CD4-positive, CD25-positive, alpha-beta regulatory T cell (primary cell): ENCODE measurements at regions not wholly inside any gene's neighbourhood (a gene's known extent, or its start where the extent isn't known, plus 50 kb on each side); places are given as distances from the start of the nearest gene placed in this dataset.

Experiments used
- ATAC-seq, 2 donors: fragments of 150-1000 bp; cut with Tn5 transposase; one replicate each; pipeline ENCODE4 v1.10.0; 2021; ENCODE audit warnings: low read depth in 2 of 2, moderate number of reproducible peaks in 2 of 2, moderate library complexity in 1 of 2
- DNase-seq, 3 donors: peaks; one replicate each; pipeline versions ENCODE4 v3.0.0 to v3.0.0-alpha.2; 2012 to 2022; ENCODE audit warnings: mixed read lengths in 1 of 3
- H3K27ac ChIP-seq: one replicate; pipeline ENCODE4 v1.7.0; 2013; ENCODE audit warnings: mild to moderate bottlenecking, low read length; ENCODE audit not compliant: insufficient read depth, poor library complexity, severe bottlenecking
- H3K27me3 ChIP-seq: one replicate; pipeline ENCODE4 v1.7.0; 2013; ENCODE audit warnings: low read length; ENCODE audit not compliant: control insufficient read depth, insufficient read depth
- H3K36me3 ChIP-seq: one replicate; pipeline ENCODE4 v1.7.0; 2013; ENCODE audit warnings: mild to moderate bottlenecking, low read length, moderate library complexity; ENCODE audit not compliant: control insufficient read depth, insufficient read depth
- H3K4me1 ChIP-seq: 2 replicates; pipeline ENCODE4 v1.7.0; 2013; ENCODE audit warnings: mild to moderate bottlenecking, low read length; ENCODE audit not compliant: insufficient read depth, control insufficient read depth, poor library complexity, severe bottlenecking
- H3K4me3 ChIP-seq: one replicate; pipeline ENCODE4 v1.7.0; 2013; ENCODE audit warnings: low read depth, mild to moderate bottlenecking, low read length, moderate library complexity
- H3K9me3 ChIP-seq, 2 experiments: 1 replicate in 1 of 2; 2 replicates in 1 of 2; pipeline ENCODE4 v1.7.0; 2013; ENCODE audit warnings: low read length in 2 of 2, mild to moderate bottlenecking in 1 of 2, moderate library complexity in 1 of 2; ENCODE audit not compliant: control insufficient read depth in 2 of 2
- H3K27ac Mint-ChIP-seq, 3 donors: one replicate each; pipeline ENCODE4 v1.8.0; 2020 to 2022; ENCODE audit warnings: mild to moderate bottlenecking in 3 of 3, mixed read lengths in 3 of 3, moderate library complexity in 2 of 3
- H3K27me3 Mint-ChIP-seq: one replicate; pipeline ENCODE4 v1.8.0; 2022; ENCODE audit warnings: mild to moderate bottlenecking, mixed read lengths
- H3K36me3 Mint-ChIP-seq: one replicate; pipeline ENCODE4 v1.8.0; 2020; ENCODE audit warnings: mixed read lengths
- H3K4me1 Mint-ChIP-seq, 4 donors: one replicate each; pipeline ENCODE4 v1.8.0; 2020 to 2022; ENCODE audit warnings: mixed read lengths in 4 of 4, mild to moderate bottlenecking in 1 of 4
- H3K4me3 Mint-ChIP-seq, 4 donors: one replicate each; pipeline ENCODE4 v1.8.0; 2020 to 2022; ENCODE audit warnings: mild to moderate bottlenecking in 4 of 4, mixed read lengths in 4 of 4, moderate library complexity in 3 of 4
- H3K9me3 Mint-ChIP-seq, 7 donors: one replicate each; pipeline ENCODE4 v1.8.0; 2020 to 2022; ENCODE audit warnings: mixed read lengths in 7 of 7, mild to moderate bottlenecking in 3 of 7, moderate library complexity in 2 of 7

DNA sequence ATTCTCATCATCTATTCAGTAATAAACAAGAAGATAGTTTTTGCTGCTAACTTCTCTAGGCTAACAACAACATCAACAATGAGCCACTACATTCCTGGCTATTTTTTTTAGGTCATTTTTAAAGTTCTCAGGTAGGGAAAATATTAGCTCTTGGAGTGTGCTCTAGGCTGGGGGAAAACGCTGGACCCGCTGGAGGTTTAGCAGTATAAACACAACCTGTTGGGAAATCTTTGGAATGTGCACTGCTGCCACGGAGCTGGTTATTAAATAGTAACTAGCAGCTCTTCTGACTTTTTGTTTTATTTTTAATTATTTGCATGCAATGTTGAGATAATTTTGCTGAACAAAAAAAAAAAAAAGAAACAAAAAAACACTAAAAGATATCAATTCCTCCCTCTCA, 892.1 kb upstream of the ACVR2A start:
- Histone ChIP-seq H3K4me1 (no peaks in the 10 kb centered on the region), H3K36me3 (no peaks in the 10 kb centered on the region), H3K4me3 (no peak overlapping the region), H3K27ac (no peak overlapping the region), H3K9me3 (no peaks in the 10 kb centered on the region), H3K27me3 (no peaks in the 10 kb centered on the region)
- Mint-ChIP-seq H3K27me3 (no peaks in the 10 kb centered on the region), H3K4me1 (no peaks in the 10 kb centered on the region), H3K36me3 (no peaks in the 10 kb centered on the region), H3K9me3 (peaks cover 0 to 5% (median 0%) of the 10 kb centered on the region in 7 donors), H3K4me3 (no peak overlapping the region), H3K27ac (no peak overlapping the region)
- DNase-seq (no peak), ATAC-seq (no peak)

DNA sequence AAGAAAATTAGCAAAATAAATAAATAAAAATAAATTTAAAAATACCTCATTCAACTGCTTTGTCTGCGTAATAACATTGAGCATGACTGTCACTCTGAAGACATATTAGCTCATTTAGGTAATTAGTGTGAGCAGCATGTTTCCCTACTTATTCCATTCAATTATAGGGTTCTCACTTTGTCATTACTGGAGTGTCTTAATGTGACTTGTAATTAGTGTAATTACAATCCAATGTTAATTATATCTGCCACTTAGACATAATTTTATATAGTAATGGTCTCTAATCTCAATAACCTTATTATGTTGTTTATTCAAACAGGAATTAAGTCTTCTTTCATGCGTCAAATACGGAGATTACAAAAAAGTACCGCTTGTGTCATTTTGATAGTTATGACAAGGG, 893.9 kb upstream of the ACVR2A start:
- H3K9me3 ChIP-seq, result no peaks in the 10 kb centered on the region
- H3K36me3 Mint-ChIP-seq, result no peaks in the 10 kb centered on the region
- no peak for DNase-seq

DNA sequence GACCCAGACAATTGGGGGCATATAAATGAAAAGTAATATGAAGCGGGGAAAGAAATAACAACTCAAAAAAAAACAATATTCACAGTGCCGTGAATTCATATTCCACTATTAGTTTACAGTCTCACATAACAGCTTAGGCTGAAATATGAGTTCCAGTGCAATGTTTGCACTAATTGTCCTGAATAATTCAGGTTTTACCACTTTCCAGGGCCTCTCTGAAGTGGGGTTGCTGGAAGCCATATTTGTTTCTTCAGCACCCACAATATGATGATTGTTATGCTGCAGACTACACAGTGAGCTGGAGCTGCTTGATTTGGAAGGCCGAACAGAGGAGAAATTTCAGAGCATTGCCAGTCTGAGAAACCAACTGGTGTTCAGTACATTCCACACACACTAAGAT, 894.5 kb upstream of the ACVR2A start:
- DNase-seq (no peak), ATAC-seq (no peak)
- Histone ChIP-seq H3K27ac (no peak overlapping the region), H3K36me3 (no peaks in the 10 kb centered on the region), H3K27me3 (no peaks in the 10 kb centered on the region), H3K4me3 (no peak overlapping the region), H3K9me3 (no peaks in the 10 kb centered on the region), H3K4me1 (no peaks in the 10 kb centered on the region)
- H3K9me3 Mint-ChIP-seq, result peaks cover 0 to 7% (median 0%) of the 10 kb centered on the region in 7 donors
- H3K36me3 Mint-ChIP-seq, result no peaks in the 10 kb centered on the region
- no peak overlapping the region for H3K27ac Mint-ChIP-seq
- no peaks in the 10 kb centered on the region for H3K27me3 Mint-ChIP-seq
- H3K4me1 Mint-ChIP-seq, result no peaks in the 10 kb centered on the region
- H3K4me3 Mint-ChIP-seq, result no peak overlapping the region

More for the DNA sequence above, 893.9 kb upstream of the ACVR2A start:
- no peak overlapping the region for H3K27ac ChIP-seq
- Mint-ChIP-seq H3K4me1 (no peaks in the 10 kb centered on the region), H3K4me3 (no peak overlapping the region), H3K27me3 (no peaks in the 10 kb centered on the region), H3K27ac (no peak overlapping the region), H3K9me3 (peaks cover 0 to 5% (median 0%) of the 10 kb centered on the region in 7 donors)
- no peak overlapping the region for H3K4me3 ChIP-seq
- ATAC-seq, result no peak
- no peaks in the 10 kb centered on the region for H3K4me1 ChIP-seq
- H3K36me3 ChIP-seq, result no peaks in the 10 kb centered on the region
- H3K27me3 ChIP-seq, result no peaks in the 10 kb centered on the region

DNA sequence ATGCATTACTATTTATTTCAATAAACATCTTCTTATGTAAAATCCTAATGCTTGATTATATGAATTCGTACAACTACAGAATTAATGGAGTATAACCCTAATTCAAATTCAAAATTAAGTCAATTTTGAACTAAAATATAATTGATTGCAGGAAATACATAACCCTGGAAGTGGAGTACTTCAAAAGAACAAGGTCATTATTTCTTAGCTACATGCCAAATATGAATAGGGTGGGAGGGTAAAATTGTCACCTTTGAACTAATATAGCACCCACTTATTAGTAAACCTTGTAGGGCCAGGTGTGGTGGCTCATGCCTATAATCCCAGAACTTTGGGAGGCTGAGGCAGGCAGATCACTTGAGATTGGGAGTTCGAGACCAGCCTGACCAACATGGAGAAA, 895.4 kb upstream of the ACVR2A start:
- Histone ChIP-seq H3K27me3 (no peaks in the 10 kb centered on the region), H3K36me3 (no peaks in the 10 kb centered on the region), H3K4me3 (no peak overlapping the region), H3K27ac (no peak overlapping the region), H3K9me3 (no peaks in the 10 kb centered on the region), H3K4me1 (no peaks in the 10 kb centered on the region)
- DNase-seq (no peak), ATAC-seq (no peak)
- Mint-ChIP-seq H3K4me1 (no peaks in the 10 kb centered on the region), H3K27ac (no peak overlapping the region), H3K4me3 (no peak overlapping the region), H3K9me3 (peaks cover 0 to 5% (median 0%) of the 10 kb centered on the region in 7 donors), H3K36me3 (no peaks in the 10 kb centered on the region), H3K27me3 (no peaks in the 10 kb centered on the region)

DNA sequence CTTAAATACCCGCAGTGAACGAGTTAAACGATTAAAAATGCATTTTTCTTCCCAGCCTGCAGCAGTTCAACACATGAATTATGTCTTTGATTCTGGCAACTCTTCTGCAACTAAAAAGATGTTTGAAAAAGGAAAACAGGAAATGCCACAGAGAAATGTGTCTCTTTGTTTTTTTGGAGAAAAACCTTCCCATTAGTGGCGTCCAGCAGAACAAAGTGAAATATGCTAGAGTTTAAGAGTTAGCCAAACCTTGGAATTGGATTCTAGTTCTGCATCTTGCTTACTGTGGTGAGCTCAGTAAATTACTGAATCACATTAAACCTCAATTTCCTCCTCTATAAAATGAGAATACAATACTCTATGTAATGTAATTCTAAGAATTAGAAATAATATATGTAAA, 900.2 kb upstream of the ACVR2A start:
- H3K9me3 Mint-ChIP-seq, result peaks cover 0 to 5% (median 2%) of the 10 kb centered on the region in 7 donors
- no peaks in the 10 kb centered on the region for H3K27me3 Mint-ChIP-seq
- Histone ChIP-seq H3K4me3 (no peak overlapping the region), H3K4me1 (no peaks in the 10 kb centered on the region), H3K27me3 (no peaks in the 10 kb centered on the region), H3K9me3 (no peaks in the 10 kb centered on the region), H3K36me3 (no peaks in the 10 kb centered on the region), H3K27ac (no peak overlapping the region)
- no peaks in the 10 kb centered on the region for H3K36me3 Mint-ChIP-seq
- H3K27ac Mint-ChIP-seq, result no peak overlapping the region
- no peak for DNase-seq
- no peak overlapping the region for H3K4me3 Mint-ChIP-seq
- ATAC-seq, result no peak
- no peaks in the 10 kb centered on the region for H3K4me1 Mint-ChIP-seq

DNA sequence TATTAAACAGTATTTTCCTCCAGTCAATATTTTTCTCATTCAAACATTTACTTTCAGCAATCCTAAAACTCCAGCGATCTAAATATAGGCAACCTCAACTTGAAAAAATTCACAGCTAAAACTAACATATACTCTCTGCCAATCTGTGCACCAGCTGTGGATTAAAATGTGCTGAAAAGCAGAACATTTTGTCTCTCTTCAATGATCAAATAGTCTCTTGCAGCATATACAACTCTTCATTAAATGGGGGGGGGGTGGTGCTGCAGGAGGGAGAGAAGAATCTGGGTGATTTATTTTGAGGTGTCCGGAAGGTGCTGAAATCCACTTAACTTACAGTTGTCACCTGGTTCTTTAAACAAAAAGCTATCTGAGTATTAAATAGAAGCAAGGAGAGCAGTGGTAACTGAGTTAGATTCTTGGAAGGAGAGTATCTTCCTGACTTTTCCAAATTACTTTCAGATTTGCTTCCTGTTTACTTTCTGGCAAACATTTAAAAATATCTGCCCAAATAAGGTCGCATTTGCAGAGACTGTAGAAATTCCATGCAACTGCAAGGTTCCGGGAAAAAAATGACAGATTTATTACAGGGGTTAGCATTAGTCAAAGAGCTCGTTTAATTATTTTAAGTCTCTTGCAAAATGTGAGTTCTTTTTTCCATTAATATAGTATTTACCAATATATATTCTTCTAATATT, 904.7 kb upstream of the ACVR2A start:
- Histone ChIP-seq H3K27me3 (no peaks in the 10 kb centered on the region), H3K4me3 (no peak overlapping the region), H3K27ac (no peak overlapping the region), H3K4me1 (no peaks in the 10 kb centered on the region), H3K9me3 (no peaks in the 10 kb centered on the region), H3K36me3 (no peaks in the 10 kb centered on the region)
- Mint-ChIP-seq H3K27me3 (no peaks in the 10 kb centered on the region), H3K9me3 (peaks cover 0 to 6% (median 0%) of the 10 kb centered on the region in 7 donors), H3K27ac (no peak overlapping the region), H3K4me3 (no peak overlapping the region), H3K4me1 (no peaks in the 10 kb centered on the region), H3K36me3 (no peaks in the 10 kb centered on the region)
- ATAC-seq (no peak), DNase-seq (no peak)

DNA sequence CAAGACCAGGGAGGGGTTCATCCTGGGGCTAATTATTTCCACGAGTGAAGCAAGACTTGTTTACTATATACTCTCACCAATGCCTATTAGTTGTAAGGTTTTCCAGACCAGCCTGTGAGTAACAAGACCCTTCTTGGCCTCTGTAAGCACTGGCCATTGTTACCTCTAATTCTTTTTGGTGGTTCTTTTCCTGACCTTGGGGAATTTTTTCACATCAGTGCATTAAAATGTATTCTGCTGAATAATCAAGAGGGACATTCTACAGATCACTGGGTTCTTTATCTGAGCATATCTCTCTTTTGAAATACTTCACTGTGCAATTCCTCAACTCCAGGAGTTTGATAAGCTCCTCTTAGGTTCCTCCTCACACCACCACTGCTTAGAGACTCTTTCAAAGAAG, 909.9 kb upstream of the ACVR2A start:
- no peaks in the 10 kb centered on the region for H3K27me3 ChIP-seq
- ATAC-seq (no peak), DNase-seq (no peak)
- Mint-ChIP-seq H3K36me3 (no peaks in the 10 kb centered on the region), H3K4me1 (no peaks in the 10 kb centered on the region), H3K27me3 (peaks cover 5% of the 10 kb centered on the region), H3K27ac (no peak overlapping the region), H3K9me3 (peaks cover 3 to 10% (median 6%) of the 10 kb centered on the region in 7 donors), H3K4me3 (no peak overlapping the region)
- no peaks in the 10 kb centered on the region for H3K4me1 ChIP-seq
- H3K9me3 ChIP-seq, result no peaks in the 10 kb centered on the region
- H3K27ac ChIP-seq, result no peak overlapping the region
- H3K4me3 ChIP-seq, result no peak overlapping the region
- no peaks in the 10 kb centered on the region for H3K36me3 ChIP-seq

DNA sequence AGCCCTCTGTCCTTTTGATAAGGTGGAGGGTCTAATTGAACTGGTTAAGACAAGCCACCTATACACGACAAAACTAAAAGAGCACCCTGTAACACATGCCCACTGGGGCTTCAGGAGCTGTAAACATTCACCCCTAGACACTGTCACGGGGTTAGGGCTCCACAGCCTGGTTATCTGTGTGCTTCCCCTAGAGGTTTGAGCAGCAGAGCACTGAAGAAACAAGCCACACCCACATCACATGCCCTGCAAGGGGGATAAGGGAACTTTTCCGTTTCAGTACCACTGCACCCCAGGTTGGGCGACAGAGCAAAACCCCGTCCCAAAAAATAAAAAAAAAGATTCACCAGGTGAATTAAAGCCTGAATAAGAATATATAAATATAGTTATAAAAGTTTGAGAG, 913.7 kb upstream of the ACVR2A start:
- Mint-ChIP-seq H3K4me1 (no peaks in the 10 kb centered on the region), H3K9me3 (peaks cover 2 to 10% (median 4%) of the 10 kb centered on the region in 7 donors), H3K36me3 (no peaks in the 10 kb centered on the region), H3K27me3 (peaks cover 5% of the 10 kb centered on the region), H3K4me3 (no peak overlapping the region), H3K27ac (no peak overlapping the region)
- ATAC-seq, result no peak
- Histone ChIP-seq H3K27me3 (no peaks in the 10 kb centered on the region), H3K4me1 (no peaks in the 10 kb centered on the region), H3K36me3 (no peaks in the 10 kb centered on the region), H3K4me3 (no peak overlapping the region), H3K27ac (no peak overlapping the region), H3K9me3 (no peaks in the 10 kb centered on the region)
- DNase-seq, result no peak
